NT2/D1 (cell line): ENCODE measurements at regions not wholly inside any gene's neighbourhood (a gene's known extent, or its start where the extent isn't known, plus 50 kb on each side); places are given as distances from the start of the nearest gene placed in this dataset.

ENCODE experiments used
- DNase-seq: peaks from one replicate; pipeline ENCODE4 v3.0.0-alpha.2; 2011; ENCODE audit warnings: low read depth, low spot score
- H3K27me3 ChIP-seq: 2 replicates; pipeline ENCODE4 v1.6.0; 2011; ENCODE audit warnings: mild to moderate bottlenecking; ENCODE audit not compliant: insufficient read length, insufficient read depth
- H3K36me3 ChIP-seq: 2 replicates; pipeline ENCODE4 v1.6.1; 2011; ENCODE audit warnings: mild to moderate bottlenecking, low read length, mixed read lengths; ENCODE audit not compliant: insufficient read depth, insufficient read length
- H3K4me1 ChIP-seq: 2 replicates; pipeline ENCODE4 v1.5.1; 2011; ENCODE audit not compliant: insufficient read depth, insufficient read length
- H3K4me3 ChIP-seq: 2 replicates; pipeline ENCODE4 v1.5.1; 2011; ENCODE audit warnings: low read depth; ENCODE audit not compliant: insufficient read length
- H3K9ac ChIP-seq: 2 replicates; pipeline ENCODE4 v1.6.0; 2011; ENCODE audit warnings: low read depth; ENCODE audit not compliant: insufficient read length
- H3K9me3 ChIP-seq: 2 replicates; pipeline ENCODE4 v1.5.1; 2011; ENCODE audit warnings: mild to moderate bottlenecking, low read length; ENCODE audit not compliant: insufficient read depth
- SUZ12 ChIP-seq: IDR thresholded peaks from 2 replicates; pipeline ENCODE4 v1.6.1; 2011; ENCODE audit not compliant: insufficient read length, insufficient read depth; ENCODE audit errors: extremely low read depth
- YY1 ChIP-seq: IDR thresholded peaks from 2 replicates; pipeline ENCODE4 v1.6.1; 2011; ENCODE audit not compliant: insufficient read length, insufficient read depth
- ZNF274 ChIP-seq: IDR thresholded peaks from 2 replicates; pipeline ENCODE4 v1.6.1; 2011; ENCODE audit warnings: mild to moderate bottlenecking, low read depth, low read length

DNA sequence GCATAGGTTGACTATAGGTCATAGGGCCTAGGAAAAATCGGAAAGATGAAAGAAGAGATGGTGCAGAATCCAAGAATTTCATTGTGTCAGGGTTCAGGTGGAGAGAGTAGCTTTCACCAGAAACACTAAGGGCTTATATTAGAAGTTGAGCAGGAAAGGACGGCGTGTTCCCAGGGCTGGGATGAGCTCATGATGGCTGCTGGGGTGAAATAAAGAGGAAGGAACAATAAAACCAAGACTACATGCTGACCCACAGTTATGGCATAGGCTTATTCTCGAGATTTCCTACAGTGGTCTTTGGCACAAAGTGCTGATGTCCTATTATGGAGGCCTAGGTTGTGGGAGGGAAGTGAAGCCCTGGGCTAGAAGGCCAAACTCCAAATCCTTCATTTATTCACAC is 195.8 kb downstream of the PTEN start:
- H3K4me1 ChIP-seq, result no peaks in the 10 kb centered on the region
- H3K4me3 ChIP-seq, result no peak overlapping the region
- H3K9ac ChIP-seq, result no peak overlapping the region
- TF ChIP-seq ZNF274, result no peak
- no peak for TF ChIP-seq YY1
- no peak for TF ChIP-seq SUZ12
- no peaks in the 10 kb centered on the region for H3K9me3 ChIP-seq
- DNase-seq, result no peak
- H3K36me3 ChIP-seq, result no peaks in the 10 kb centered on the region
- no peaks in the 10 kb centered on the region for H3K27me3 ChIP-seq

DNA sequence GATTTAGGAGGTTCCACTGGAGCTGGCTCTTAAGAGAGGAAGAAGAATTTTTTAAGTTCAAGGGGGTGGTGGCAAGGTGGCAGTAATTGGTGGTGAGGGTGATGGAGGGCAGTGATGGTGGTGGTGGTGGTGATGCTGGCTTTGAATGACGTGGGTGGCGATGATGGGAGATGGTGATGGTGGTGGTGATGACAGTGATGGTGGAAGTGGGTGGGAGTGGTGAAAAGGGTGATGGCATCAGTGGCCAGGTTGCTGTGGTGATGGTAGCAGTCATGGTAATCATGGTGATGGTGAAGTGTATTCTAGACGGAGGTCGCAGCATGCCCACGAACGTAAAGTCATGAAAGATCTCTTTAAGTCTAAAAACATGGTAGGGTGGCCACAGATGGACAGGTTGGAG is 197.3 kb downstream of the PTEN start:
- Histone ChIP-seq H3K27me3 (no peaks in the 10 kb centered on the region), H3K36me3 (no peaks in the 10 kb centered on the region), H3K9me3 (no peaks in the 10 kb centered on the region), H3K4me3 (no peak overlapping the region), H3K9ac (no peak overlapping the region), H3K4me1 (no peaks in the 10 kb centered on the region)
- TF ChIP-seq SUZ12 (no peak), ZNF274 (no peak), YY1 (no peak)
- DNase-seq, result no peak

DNA sequence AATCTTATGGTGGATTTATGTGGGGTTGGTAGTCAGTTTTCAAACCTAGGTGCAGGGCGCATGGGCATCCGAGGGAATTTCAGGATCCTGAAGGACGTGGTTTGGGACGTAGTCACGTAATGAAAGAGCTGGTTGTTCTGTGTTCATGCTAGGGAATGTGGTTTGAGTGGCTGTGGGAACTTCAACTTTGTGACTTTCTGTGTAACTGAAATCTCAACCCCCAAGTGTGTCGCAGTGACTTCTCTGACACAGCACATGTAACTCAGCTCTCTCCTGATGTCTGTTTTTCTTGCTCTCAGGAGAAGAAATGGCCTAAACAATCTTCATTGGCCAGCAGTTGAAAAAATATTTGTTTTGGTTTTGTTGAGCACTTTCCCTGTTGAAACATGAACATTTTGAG is 199.0 kb downstream of the PTEN start:
- H3K27me3 ChIP-seq, result no peaks in the 10 kb centered on the region
- no peaks in the 10 kb centered on the region for H3K36me3 ChIP-seq
- H3K9ac ChIP-seq, result no peak overlapping the region
- DNase-seq, result no peak
- no peak overlapping the region for H3K4me3 ChIP-seq
- H3K4me1 ChIP-seq, result no peaks in the 10 kb centered on the region
- H3K9me3 ChIP-seq, result no peaks in the 10 kb centered on the region
- TF ChIP-seq YY1, result no peak

DNA sequence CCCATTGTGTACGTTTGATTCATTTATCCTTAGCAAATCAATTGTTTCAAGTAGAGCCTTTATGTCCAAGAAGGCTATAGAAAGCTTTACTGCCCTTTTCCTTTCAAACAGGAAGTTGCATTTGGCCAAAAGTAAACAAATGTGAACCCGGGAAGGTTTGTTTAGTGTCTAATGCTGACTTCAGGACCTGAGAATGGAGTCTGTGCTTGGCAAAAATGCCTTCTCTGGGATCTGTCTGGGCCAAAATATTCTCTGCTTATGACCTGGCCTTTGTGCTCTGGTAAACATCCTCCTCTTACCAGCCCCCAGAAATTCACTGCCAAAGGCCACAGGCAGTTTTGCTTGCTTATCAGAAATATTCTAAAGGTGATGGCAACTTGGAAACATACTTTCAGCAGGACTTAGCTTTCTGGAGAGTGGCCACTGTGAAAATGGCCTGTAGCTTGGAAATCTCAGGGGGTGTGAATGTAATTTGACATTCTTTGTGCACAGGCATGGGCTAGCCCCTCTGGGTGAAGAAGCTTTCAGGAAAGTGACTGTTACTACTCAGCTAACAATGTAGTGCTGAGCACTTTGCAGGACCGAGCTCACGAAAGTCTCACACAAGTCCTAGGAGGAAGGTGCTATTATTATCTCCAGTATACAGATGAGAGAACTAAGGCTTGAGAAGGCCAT is 199.5 kb downstream of the PTEN start:
- TF ChIP-seq ZNF274 (no peak), YY1 (no peak), SUZ12 (no peak)
- no peaks in the 10 kb centered on the region for H3K9me3 ChIP-seq
- H3K4me3 ChIP-seq, result no peak overlapping the region
- no peak overlapping the region for H3K9ac ChIP-seq
- H3K27me3 ChIP-seq, result no peaks in the 10 kb centered on the region
- no peaks in the 10 kb centered on the region for H3K4me1 ChIP-seq
- H3K36me3 ChIP-seq, result no peaks in the 10 kb centered on the region
- DNase-seq, result no peak

DNA sequence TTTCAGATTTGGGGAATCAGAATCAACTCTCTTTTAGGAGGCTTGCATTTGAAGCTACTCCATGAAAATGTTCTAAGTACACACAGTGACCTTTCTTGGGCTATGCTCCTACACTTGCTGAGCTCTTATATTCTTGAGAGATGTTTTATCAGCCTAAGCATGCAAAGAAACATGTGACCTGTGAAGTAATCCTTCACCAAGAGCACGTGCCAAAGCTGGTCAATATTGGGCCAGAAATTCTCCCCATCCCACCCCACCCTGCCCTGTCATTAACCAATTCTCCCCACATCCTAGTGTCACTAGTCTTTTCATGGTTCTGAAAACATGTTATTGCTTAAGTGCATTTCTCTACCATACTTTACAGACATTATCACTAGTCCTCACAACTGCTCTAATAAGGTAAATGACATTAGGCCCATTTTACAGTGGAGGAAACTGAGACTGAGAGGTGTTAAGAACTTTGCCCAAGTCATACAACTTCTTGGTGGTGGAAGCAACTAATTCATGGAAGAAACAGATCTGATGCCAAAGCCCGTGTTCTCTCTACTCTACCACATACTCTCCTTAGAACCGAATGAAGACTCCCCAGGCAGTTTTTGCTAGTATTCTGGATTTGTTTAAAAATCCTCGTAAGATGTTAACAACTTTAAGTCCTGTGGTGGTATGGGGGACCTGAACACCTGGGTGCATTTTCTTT is 200.6 kb downstream of the PTEN start:
- Histone ChIP-seq H3K4me1 (no peaks in the 10 kb centered on the region), H3K4me3 (no peak overlapping the region), H3K27me3 (no peaks in the 10 kb centered on the region), H3K9ac (no peak overlapping the region), H3K36me3 (no peaks in the 10 kb centered on the region), H3K9me3 (no peaks in the 10 kb centered on the region)
- DNase-seq, result no peak
- TF ChIP-seq ZNF274 (no peak), YY1 (no peak), SUZ12 (no peak)

DNA sequence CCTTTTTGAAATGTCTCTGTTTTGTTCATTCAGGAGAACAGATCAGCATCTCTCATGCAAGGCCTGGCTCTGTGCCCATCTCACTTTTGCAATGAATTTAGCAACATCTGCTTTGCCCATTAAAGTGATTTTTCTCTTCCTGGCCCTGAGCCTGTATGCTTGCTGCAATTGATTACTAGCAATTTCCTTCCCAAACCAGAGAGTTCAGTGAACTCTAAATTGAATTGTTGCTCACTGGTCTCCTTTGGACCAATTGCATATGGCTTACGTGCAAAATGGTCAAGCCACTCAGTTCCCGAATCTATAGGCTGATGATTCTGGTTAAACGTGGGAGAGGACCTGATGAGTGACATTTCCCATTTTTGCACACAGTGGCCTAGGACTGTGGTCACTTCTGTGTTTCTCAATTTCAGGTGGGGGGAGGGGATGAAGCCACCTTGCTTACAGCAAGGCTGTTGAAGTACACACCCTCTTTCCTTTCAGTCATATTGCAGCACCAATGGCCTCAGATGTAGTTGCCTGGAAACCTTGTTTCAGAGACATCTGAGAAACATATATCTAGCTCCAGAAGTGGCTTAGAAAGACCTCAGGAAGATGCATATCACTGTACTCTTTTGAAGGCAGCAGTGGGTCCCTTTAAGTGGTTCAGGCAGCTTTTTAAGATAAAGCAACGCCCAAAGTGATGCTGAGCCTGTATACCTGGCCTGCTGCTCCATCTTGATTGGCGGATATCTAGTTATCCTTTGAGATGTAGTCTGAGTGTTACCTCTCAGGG is 201.4 kb downstream of the PTEN start:
- DNase-seq, result no peak
- no peaks in the 10 kb centered on the region for H3K36me3 ChIP-seq
- no peaks in the 10 kb centered on the region for H3K9me3 ChIP-seq
- no peaks in the 10 kb centered on the region for H3K27me3 ChIP-seq
- no peak overlapping the region for H3K4me3 ChIP-seq
- TF ChIP-seq YY1 (no peak), ZNF274 (no peak), SUZ12 (no peak)
- H3K9ac ChIP-seq, result no peak overlapping the region
- H3K4me1 ChIP-seq, result no peaks in the 10 kb centered on the region

DNA sequence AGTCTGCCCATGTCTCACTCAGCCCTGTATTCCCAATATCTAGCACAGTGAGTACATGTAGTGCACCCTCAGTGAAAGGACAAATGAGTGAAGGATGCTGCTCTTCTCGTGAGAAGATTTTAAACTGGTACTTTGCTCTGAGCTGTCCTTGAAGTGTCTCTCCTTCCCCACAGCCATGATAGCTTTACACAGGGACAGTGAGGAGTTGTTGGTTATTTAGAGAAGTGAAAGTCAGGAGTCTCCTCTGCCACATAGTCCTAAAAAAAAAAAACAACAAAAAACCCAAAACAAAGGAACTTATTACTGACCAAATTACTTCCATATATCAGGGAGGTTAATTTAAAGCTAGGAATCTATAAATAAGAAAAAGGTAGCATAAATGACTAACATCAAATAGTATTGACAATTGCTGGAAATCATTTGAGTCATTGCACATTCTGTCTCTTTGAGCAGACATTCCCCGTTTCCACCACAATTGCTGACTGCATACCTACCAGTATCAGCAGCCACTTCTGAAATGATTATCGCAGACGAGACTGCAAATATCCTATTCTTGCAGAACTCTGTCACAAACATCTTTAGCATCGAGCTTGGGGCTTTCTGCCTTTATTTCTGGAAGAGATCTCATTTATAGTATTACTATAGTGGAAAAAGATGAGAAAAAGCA is 202.1 kb downstream of the PTEN start:
- Histone ChIP-seq H3K36me3 (no peaks in the 10 kb centered on the region), H3K4me3 (no peak overlapping the region), H3K9ac (no peak overlapping the region), H3K27me3 (no peaks in the 10 kb centered on the region), H3K4me1 (no peaks in the 10 kb centered on the region), H3K9me3 (no peaks in the 10 kb centered on the region)
- TF ChIP-seq ZNF274 (no peak), YY1 (no peak), SUZ12 (no peak)
- no peak for DNase-seq
